HG03469 (cell line): ENCODE measurements at regions not wholly inside any gene's neighbourhood (a gene's known extent, or its start where the extent isn't known, plus 50 kb on each side); places are given as distances from the start of the nearest gene placed in this dataset.

Source experiments
- ATAC-seq: cut with Tn5 transposase; IDR thresholded peaks from one replicate; pipeline ENCODE4 v1.9.1; 2021; ENCODE audit warnings: mild to moderate bottlenecking, moderate library complexity, moderate number of reproducible peaks; ENCODE audit not compliant: unreplicated experiment

DNA sequence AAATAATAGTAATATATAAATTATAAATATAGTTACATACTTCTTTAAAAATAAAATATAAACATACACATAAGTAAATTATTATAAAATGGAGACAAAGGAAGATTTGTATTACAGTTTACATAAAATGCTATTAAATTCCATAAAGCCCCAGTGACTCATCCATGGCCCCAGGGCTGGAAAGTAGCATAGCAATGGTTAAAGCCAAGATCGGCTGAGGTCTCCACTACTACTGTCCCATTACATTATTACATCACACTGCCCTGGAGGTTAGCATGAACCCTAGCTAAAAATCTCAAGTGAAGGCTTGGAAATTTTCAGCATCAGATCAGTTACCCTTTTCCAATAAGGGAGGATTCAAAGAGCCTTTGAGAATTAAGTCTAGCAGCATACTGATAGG lies 936.2 kb downstream of the DSC3 start:
- no peak for ATAC-seq

DNA sequence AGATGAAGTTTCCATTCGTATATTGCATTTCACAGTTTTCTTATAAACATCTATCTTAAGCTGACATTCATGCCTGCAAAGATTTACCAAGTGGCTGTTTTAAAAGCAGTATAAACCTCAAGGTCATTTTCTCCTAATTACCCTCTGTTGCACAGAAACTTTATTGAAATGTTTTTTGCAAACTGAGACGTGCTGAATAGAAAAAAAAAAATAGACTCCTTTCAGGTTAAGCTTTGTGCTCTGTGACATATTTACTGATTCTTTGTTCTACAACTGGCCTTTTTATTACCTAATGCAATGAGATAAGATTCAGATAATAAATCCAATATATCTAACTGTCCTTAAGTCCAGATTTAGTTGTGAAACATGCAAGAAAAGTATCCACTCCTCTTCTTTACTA lies 938.7 kb downstream of the DSC3 start:
- no peak for ATAC-seq

DNA sequence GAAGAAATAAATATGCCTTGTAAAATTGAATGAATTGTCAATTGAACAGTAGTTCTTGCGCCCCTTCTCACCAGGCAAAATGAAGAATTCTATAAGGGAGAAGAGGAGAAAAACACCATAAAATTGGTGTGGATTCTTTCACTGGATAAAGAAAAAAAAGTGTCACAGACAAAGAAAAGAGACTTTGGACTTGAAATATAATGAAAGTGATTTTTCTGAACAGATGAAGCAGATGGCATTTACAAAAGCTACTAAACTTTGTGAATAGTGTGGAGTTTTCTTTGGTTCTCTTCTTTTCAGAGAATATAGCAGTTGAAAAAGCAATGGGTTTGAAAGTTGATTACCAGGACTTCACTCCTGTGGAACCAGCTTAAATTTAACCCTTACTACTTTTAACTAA lies 945.7 kb downstream of the DSC3 start:
- ATAC-seq = no peak

DNA sequence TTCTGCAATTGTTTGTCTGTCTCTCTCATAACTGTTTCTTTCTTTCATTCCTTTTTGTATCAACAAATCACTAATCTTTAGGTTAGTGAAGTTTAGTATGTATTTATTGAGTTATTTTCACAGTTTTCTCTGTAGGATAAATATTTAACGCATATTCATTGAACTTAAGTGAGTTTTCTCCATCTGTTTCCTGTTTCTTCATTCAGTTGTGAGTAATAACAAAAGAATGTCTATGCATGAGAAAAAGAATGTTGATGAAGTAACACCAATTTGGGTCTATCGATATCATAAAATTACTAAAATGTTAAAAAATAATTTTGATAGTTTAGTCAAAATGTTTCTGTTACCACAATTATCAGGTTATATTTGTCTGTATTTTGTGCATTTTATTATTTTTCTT lies 948.0 kb downstream of the DSC3 start:
- no peak for ATAC-seq

DNA sequence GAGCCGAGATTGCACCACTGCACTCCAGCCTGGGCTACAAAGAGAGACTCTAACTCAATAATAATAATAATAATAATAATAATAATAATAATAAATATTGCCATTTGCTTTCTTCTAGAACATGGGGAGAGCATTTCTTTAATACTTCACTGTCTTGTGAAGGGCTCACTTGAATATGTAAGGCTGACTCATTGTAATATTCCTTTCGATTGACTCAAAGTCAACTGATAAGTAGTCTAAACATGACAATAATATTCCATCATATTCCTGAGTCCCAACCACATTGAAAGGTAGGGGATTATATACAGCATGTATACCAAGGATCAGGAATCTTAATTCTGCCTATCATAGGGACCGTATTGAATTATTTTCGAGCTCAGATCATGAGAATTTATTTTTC lies 949.2 kb downstream of the DSC3 start:
- no peak for ATAC-seq

DNA sequence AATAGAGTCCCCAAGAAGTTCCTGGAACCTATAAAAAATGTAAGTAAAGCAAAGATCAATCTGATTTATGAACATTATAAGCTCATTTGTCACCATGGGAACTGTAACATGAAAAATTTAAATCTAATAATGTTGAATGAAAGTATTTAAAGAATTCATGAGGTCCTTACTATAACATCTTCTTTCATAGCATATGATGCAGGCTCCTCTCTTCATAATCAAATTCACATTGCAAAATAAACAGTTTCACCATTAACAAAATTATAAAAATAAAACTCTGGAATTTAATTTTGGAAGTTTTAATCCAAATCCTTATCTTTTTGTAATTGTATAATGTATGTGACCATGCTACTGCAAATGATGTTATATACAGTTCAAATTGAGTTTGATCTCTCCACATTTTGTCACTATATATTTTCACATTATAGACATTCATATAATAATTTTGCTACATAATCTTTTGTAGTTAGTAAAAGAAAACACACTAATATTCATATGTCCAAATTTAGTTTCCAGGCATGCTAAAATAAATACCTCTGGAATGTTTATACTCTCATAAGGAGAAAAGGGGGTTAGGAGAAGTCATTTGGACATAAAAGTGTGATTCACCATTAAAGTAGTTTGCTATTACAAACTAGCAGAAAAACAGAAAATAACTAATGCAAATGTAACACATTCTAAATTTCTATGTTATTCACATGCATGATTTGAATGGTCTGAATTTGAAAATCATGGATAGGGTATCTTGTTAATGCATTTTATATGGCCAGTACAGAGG lies 954.1 kb downstream of the DSC3 start:
- no peak for ATAC-seq

DNA sequence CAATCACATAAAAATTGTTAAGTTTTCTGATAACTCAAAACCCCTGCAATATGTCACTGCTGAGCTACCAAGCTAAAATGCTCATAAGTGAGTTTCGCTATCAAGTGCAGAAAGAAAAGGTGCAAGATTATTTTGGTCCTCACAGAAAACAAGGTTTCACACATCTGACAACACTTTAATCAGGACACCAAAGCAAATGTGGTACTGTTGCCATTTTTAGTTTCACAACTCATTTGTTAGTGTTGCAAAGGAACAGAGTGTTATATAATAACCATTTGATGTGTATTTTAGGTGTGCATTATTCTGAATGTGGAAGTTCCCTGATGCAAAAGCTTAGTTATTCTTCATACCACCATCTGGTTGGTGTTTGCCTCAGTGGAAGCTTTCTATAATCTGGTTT lies 956.2 kb downstream of the DSC3 start:
- ATAC-seq = no peak

DNA sequence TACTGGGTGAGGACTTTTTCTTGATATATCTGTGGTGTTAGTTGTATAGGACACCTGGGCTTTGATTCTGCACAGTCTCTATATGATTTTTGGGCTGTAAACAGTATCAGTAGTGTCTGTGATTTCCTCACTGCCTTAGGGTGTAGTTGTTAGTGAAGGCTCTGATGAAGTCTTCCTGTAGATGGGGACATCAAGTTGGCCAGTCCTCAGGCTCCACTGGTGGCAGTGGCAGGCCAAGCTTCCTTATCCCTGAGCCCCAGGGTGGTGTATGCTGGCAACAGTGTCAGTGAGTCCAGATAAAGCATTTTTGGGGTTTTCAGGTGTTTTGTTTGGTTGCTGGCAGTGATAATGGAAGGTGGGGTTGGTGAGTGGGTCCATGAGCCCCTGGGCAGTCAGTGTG lies 961.4 kb downstream of the DSC3 start:
- ATAC-seq = no peak

DNA sequence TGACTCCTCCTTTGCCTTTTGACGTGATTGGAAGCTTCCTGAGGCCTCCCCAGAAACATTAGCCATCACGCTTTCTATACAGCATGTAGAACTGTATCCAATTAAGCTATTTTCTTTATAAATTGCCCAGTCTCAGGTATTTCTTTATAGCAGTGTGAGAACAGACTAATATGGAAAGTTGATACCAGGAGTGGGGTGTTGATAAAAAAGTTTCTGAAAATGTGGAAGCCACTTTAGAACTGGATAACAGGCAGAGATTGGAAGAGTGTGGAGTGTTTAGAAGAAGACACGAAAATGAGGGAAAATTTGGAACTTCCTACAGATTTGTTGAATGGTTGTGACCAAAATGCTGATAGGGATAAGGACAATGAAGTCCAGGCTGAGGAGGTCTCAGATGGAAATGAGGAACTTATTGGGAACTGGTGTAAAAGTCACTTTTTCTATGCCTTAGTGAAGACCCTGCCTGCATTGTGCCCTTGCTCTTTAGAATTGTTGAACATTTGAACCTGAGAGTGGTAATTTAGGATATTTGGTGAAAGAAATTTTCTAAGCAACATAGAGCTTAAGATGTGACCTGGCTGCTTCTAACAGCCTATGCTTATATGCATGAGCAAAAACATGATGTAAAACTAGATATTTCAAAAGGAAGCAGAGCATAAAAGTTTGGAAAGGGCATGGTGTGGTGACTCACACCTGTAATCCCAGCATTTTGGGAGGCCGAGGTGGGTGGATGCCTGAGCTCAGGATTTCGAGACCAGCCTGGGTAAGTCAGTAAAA lies 969.7 kb downstream of the DSC3 start:
- no peak for ATAC-seq

DNA sequence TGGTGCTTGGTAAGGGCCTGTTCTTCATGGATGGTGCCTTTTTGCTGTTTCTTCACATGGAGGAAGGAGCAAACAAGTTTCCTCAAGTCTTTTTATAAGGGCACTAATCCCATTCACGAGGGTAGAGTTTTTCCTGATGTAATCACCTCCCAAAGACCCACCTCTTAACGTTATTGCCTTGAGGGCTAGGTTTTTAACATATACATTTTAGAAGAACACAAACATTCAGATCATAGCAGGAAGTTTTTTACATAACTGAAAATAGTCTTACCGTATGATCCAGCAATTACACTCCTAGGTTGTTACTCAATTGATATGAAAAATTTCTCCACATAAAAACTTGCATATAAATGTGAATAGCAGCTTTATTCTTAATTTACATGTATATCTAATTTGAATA lies 976.3 kb downstream of the DSC3 start:
- ATAC-seq = no peak

DNA sequence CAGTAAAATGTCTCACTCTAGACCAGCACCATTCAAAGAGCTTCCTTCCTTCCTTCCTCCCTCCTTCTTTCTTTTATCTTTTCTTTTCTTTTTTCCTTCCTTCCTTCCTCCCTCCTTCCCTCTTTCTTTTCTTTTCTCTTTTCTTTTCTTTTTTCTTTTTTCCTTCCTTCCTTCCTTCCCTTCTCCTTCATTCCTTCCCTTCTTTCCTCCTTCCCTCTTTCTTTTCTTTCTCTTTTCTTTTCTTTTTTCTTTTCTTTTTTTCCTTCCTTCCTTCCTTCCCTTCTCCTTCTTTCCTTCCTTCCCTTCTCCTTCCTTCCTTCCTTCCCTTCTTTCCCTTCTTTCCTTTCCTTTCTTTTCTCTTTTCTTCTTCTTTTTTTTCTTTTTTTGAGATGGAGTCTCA lies 985.1 kb downstream of the DSC3 start:
- ATAC-seq = no peak

DNA sequence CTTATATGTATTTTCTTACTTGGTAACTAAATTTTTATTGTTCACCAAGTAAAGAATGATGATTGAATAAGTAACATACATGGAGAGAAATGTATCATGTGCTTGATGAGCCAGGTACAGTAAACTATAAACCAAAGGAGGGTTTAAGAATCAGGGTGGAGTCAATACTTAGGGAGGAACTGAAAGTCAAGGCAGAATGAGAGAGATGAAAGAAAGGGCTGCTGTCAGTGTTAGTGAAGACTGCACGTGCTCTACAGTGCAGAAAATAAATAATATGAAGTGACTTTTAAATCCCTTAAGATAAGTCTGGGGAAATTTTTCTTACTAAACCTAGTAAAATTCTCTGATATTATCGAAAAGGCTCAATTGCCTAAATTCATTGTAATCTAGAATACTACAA lies 986.0 kb downstream of the DSC3 start:
- ATAC-seq = no peak

DNA sequence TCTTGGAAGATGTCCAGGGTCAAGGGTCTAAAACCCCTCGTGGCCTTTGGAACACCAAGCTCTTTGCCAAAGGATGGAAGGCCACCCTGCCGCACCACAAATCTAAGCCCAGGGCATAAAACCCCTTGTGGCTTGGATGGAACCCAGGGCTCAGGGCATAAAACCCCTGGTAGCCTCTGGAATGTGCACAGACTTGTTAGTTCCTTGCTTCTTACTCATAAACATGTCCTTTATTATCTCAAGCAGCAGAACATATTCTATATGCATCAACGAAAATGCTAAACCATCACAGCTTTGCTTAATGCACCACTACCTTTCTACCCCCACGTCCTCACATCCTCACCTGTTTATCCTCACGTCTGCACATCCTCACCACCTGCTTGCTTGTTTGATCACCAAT lies 998.0 kb downstream of the DSC3 start:
- no peak for ATAC-seq

DNA sequence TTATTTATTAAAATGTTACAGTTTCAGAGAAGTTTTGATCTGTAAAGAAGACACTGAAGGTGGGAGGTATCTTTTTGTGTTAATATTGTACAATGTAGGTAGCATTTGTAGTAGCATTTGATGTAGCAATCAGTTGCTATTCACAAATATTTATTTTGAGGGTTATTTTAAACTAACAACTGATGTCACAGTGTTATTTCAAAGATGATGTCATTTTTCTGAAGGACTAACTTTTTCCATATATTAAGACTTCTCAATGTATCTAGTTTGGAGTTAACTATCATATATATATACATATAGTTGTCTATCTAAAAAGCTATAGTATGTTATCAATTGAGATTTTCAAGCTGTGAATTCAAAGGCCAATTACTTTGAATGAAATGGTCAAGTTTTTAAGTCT lies 1003.3 kb downstream of the DSC3 start:
- ATAC-seq = no peak

DNA sequence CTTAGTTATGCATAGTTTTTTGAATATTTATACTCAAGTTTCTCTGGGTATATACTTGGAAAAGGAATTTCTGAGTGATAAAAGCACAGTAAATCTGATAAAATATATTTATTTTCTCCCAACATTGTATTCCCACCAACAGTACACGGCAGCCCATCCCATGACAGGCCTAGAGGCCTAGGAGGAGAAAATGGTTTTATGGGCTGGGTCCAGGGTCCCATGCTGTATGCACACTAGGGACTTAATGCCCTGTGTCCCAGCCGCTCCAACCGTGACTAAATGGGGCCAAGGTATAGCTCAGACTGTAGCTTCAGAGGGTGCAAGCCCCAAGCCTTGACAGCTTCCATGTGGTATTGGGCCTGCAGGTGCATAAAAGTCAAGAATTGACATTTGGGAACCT lies 1007.7 kb downstream of the DSC3 start:
- no peak for ATAC-seq

DNA sequence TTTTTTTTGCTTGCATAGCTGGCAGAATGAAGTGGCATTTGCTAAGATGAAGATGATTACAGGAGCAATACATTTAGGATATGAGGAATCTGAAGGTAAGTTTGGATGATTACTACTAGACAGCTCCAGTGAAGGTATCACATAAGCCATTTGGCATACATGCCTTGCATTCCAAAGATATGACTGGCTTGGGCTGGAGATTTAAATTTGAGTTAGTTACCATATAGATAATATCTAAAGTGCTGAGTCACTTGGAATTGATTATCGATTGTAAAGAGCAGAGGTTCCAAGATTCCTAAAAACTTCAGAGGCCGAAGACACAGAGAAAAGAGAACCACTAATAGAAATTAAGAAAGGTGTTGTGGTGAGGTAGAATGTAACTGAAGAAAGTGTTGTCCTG lies 1026.4 kb downstream of the DSC3 start:
- no peak for ATAC-seq

DNA sequence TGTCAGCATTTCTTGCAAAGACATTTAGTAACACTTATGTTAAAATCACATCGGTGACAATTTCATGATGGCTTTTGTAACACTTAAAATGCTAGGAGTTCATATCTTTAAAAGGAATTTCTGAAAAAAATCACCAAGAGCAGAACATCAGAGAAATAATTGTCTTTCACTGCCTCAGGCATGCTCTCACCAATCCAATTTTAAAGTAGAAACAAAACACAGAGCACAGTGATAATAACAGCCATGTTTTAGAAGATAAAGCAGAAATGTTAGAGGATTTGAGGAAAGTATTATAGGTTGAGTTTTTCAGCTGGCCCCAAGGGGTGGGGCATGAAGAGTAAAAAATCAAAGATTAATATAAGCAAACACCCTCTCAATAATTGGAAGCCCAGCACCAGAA lies 1037.6 kb downstream of the DSC3 start:
- ATAC-seq = no peak

DNA sequence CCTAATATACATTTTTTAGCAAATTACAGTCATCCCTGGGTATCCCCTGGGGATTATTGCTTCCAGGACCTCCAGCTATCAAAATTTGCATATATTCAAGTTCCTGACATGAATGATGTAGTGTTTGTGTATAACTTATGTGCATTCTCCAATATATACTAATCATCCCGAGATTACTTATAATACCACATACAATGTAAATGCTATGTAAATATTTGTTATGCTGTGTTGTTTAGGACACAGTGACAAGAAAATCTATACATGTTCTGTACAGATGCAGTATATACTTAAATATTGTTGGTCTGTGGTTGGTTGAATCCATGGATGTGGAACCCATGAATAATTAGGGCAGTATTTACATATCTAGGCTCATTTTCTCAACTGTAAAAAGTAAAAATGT lies 1060.3 kb downstream of the DSC3 start:
- no peak for ATAC-seq

DNA sequence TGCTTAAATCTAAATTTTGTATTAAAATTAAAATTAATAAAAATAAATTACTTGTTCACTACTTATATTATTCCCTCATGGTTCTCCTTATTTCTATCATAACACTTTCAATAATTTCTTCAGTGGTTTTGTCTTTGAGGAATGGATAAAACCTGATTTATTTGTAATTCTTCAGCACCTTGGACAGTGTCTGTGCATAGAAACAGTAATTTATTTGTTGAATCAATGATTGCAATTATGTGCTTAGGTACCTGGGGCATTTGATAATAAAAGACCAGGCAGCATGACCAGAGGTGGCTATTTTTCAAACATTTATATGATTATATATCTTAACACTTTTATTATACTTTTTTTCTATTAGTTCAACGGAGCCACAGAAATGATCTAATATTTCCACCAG lies 1062.7 kb downstream of the DSC3 start:
- ATAC-seq = no peak

DNA sequence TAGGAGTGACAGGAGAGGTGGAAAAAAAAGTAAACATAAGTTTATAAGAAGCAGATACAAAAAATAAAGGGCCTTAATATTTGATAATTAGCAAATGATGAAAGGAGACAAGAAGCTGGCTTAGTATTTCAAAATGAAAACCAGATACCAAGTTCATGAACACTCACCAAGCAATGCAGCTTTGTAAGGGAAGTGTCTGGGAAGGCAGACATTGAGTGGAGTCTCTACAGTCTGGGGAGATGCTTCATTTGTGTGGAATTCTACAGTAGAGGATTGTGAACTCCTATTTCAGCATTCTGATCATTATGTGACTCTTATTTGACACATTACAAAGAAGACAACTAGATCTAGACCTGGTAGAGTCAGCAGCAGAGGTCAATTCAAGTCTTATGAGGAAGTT lies 1072.7 kb downstream of the DSC3 start:
- no peak for ATAC-seq

DNA sequence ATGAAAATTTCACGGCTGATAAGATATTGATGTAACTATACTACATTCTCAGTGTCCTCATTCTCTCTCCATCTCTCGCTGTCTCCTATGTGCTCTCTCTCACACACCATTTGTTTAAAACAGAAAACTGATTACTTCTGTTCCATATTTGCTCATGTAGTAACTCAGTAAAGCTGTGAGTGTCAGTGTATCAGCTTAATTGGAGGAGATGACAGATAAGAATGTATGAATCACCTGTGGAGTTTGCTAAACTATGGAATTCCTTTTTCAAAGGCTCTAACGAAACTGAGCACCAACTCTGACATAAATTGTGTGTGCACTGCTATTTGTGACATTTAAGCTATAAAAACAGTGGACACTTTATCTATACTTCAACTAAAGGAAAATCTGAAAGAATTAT lies 1080.0 kb downstream of the DSC3 start:
- ATAC-seq = no peak

DNA sequence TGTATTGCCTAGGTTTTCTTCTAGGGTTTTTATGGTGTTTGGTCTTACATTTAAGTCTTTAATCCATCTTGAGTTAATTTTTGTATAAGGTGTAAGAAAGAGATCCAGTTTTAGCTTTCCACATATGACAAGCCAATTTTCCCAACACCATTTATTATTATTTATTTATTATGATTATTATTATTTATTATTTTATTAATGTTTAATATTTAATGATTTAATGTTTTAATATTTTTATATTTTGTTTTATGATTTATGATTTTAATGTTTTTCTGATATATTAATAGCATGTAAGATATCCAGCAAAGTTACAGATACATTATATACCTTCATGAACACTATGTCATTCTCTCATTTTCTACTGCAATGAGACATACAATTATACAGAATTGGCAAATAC lies 1082.0 kb downstream of the DSC3 start:
- ATAC-seq = no peak

DNA sequence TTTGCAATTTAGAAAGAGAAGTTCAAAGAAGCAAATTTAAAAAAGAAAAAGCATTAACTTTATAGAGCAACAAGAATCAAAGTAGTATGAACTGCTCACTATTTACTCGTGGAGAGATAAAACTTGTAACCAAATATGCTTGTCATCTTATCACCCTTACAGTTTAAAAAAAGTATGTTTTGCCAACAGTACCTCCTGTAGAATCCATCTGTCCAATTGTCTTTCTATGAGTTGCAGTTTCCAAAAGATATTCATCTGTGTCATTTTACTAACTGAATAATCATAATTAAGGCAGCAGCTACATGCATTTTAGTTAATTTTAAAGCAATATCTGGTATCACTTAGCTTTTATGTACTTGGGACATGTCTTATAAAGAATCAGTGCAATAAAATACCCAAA lies 1112.3 kb downstream of the DSC3 start:
- no peak for ATAC-seq
